HCT116 (cell line): ENCODE measurements at regions not wholly inside any gene's neighbourhood (a gene's known extent, or its start where the extent isn't known, plus 50 kb on each side); places are given as distances from the start of the nearest gene placed in this dataset.

ENCODE experiments used
- ATAC-seq: fragments of 200-7000 bp; cut with Tn5 transposase; 2 replicates; pipeline ENCODE4 v1.9.1; 2020; ENCODE audit warnings: mild to moderate bottlenecking, moderate library complexity
- BruUV-seq: library from RNA; stranded (reverse); fragments of 400-500 nt; replicated peaks from 2 replicates; lab custom pipeline; 2021; lab: Mats Ljungman, UMichigan
- CTCF ChIA-PET: fragments of 300-600 bp; sonication (Branson Sonifier 250); formaldehyde crosslinking; loops from one replicate; lab custom pipeline; 2021; ENCODE audit warnings: antibody characterized with exemption; lab: Charles Lee
- POLR2A ChIA-PET: fragments of 300-600, 350-600 bp; sonication (Branson Sonifier 250); formaldehyde crosslinking; loops from one replicate; lab custom pipeline; 2021; ENCODE audit warnings: antibody characterized with exemption; lab: Charles Lee
- RAD21 ChIA-PET, 2 experiments: fragments of 300-600 bp; sonication (Branson Sonifier 250); formaldehyde crosslinking; loops; one replicate each; lab custom pipeline; 2023; ENCODE audit warnings: low total read pairs in 2 of 2; ENCODE audit not compliant: uncharacterized antibody in 2 of 2, unreplicated experiment in 2 of 2, low non-redundant PET in 1 of 2; lab: Charles Lee
- DNase-seq: peaks from one replicate; pipeline ENCODE4 v3.0.0-alpha.2; 2010; ENCODE audit warnings: low read depth, low spot score
- H2AFZ ChIP-seq: fragments of 200-600 bp; shearing (Covaris generic), sonication (generic); 2 replicates; pipeline ENCODE4 v1.6.1; 2017; ENCODE audit warnings: low read depth, mixed run types, mixed read lengths, antibody characterized with exemption, low read length; ENCODE audit not compliant: poor library complexity, severe bottlenecking
- H3K27ac ChIP-seq: 2 replicates; pipeline ENCODE4 v1.5.1; 2012; ENCODE audit warnings: low read depth, low read length
- H3K27me3 ChIP-seq: fragments of 200-600 bp; sonication (generic); 2 replicates; pipeline ENCODE4 v1.6.1; 2016; ENCODE audit warnings: mixed run types, low read length, mixed read lengths; ENCODE audit not compliant: insufficient read depth
- H3K36me3 ChIP-seq, 2 experiments: fragments of 200-500 bp in 1 of 2; fragments of 200-600 bp in 1 of 2; sonication (Bioruptor generic) in 1 of 2; sonication (generic) in 1 of 2; 2 replicates each; pipeline versions ENCODE4 v1.5.1 to v1.6.1; 2014 to 2016; ENCODE audit warnings: low read length in 2 of 2, inconsistent platforms in 1 of 2, mixed read lengths in 1 of 2, mixed run types in 1 of 2; ENCODE audit not compliant: insufficient read depth in 2 of 2, control insufficient read depth in 1 of 2
- H3K4me1 ChIP-seq, 2 experiments: fragments of 200-600 bp in 1 of 2; sonication (generic) in 1 of 2; 2 replicates each; pipeline versions ENCODE4 v1.5.1 to v1.6.1; 2012 to 2017; ENCODE audit warnings: low read length in 2 of 2, inconsistent platforms in 1 of 2, mild to moderate bottlenecking in 1 of 2, mixed read lengths in 1 of 2, mixed run types in 1 of 2, moderate library complexity in 1 of 2; ENCODE audit not compliant: insufficient read depth in 2 of 2, control insufficient read depth in 1 of 2
- H3K4me2 ChIP-seq: fragments of 200-600 bp; sonication (generic); 2 replicates; pipeline ENCODE4 v1.6.1; 2017; ENCODE audit warnings: mixed run types, low read length, mixed read lengths
- H3K4me3 ChIP-seq, 2 experiments: fragments of 200-600 bp in 1 of 2; sonication (generic) in 1 of 2; replicated peaks in 1 of 2; 2 replicates each; pipeline ENCODE4 v1.5.1; 2011 to 2016; ENCODE audit warnings: low read length in 2 of 2, control low read depth in 1 of 2, low read depth in 1 of 2, mild to moderate bottlenecking in 1 of 2, mixed read lengths in 1 of 2, mixed run types in 1 of 2
- H3K79me2 ChIP-seq: fragments of 200-600 bp; sonication (generic); 2 replicates; pipeline ENCODE4 v1.6.1; 2017; ENCODE audit warnings: mild to moderate bottlenecking, mixed run types, low read length, moderate library complexity, mixed read lengths; ENCODE audit not compliant: insufficient read depth
- H3K9ac ChIP-seq: fragments of 200-600 bp; sonication (generic); 2 replicates; pipeline ENCODE4 v1.6.1; 2016; ENCODE audit warnings: low read length, mixed read lengths
- H3K9me2 ChIP-seq: fragments of 200-600 bp; sonication (generic), shearing (Covaris generic); 2 replicates; pipeline ENCODE4 v1.6.1; 2017; ENCODE audit warnings: mixed run types, mild to moderate bottlenecking, moderate library complexity; ENCODE audit not compliant: insufficient read depth
- H3K9me3 ChIP-seq, 2 experiments: fragments of 200-500 bp in 1 of 2; fragments of 200-600 bp in 1 of 2; sonication (Bioruptor generic) in 1 of 2; sonication (generic) in 1 of 2; 2 replicates each; pipeline ENCODE4 v1.6.1; 2014 to 2017; ENCODE audit warnings: low read length in 2 of 2, mixed read lengths in 2 of 2, inconsistent platforms in 1 of 2, low read depth in 1 of 2, mild to moderate bottlenecking in 1 of 2, mixed run types in 1 of 2, moderate library complexity in 1 of 2; ENCODE audit not compliant: control insufficient read depth in 1 of 2, insufficient read depth in 1 of 2
- H4K20me1 ChIP-seq: fragments of 200-600 bp; sonication (generic), shearing (Covaris generic); 2 replicates; pipeline ENCODE4 v1.6.1; 2017; ENCODE audit warnings: mixed run types, mild to moderate bottlenecking, moderate library complexity; ENCODE audit not compliant: insufficient read depth
- ATF3 ChIP-seq: IDR thresholded peaks from 2 replicates; pipeline ENCODE4 v1.6.1; 2012
- CBX3 ChIP-seq: IDR thresholded peaks from 2 replicates; pipeline ENCODE4 v1.6.1; 2012; ENCODE audit warnings: low read depth
- EGR1 ChIP-seq: IDR thresholded peaks from 2 replicates; pipeline ENCODE4 v1.6.1; 2012; ENCODE audit warnings: low read depth
- ELF1 ChIP-seq: IDR thresholded peaks from 2 replicates; pipeline ENCODE4 v1.6.1; 2012; ENCODE audit warnings: low read depth, borderline replicate concordance
- EZH2 ChIP-seq: fragments of 200-600 bp; sonication (generic); IDR thresholded peaks from 2 replicates; pipeline ENCODE4 v1.6.1; 2017; ENCODE audit warnings: antibody characterized with exemption, mixed run types
- FOSL1 ChIP-seq: IDR thresholded peaks from 2 replicates; pipeline ENCODE4 v1.6.1; 2012; ENCODE audit warnings: low read depth
- JUND ChIP-seq: IDR thresholded peaks from 2 replicates; pipeline ENCODE4 v1.6.1; 2012
- POLR2A ChIP-seq: IDR thresholded peaks from 2 replicates; pipeline ENCODE4 v1.7.0; 2011; ENCODE audit warnings: borderline replicate concordance; ENCODE audit not compliant: insufficient read depth, insufficient read length; ENCODE audit errors: extremely low read depth
- REST ChIP-seq: IDR thresholded peaks from 2 replicates; pipeline ENCODE4 v1.6.1; 2012; ENCODE audit warnings: low read depth
- SIN3A ChIP-seq: IDR thresholded peaks from 2 replicates; pipeline ENCODE4 v1.6.1; 2012; ENCODE audit warnings: low read depth
- SRF ChIP-seq: IDR thresholded peaks from 2 replicates; pipeline ENCODE4 v1.6.1; 2012; ENCODE audit warnings: low read depth
- intact Hi-C: fragments of 100-400 bp; cut with micrococcal nuclease; formaldehyde crosslinking; loops from 2 replicates; pipeline ENCODE4 v1.10.0; 2022
- TF ChIP-seq, protein P1 (sequence below): IDR thresholded peaks from 2 replicates; pipeline ENCODE4 v1.6.1; 2011; ENCODE audit warnings: mild to moderate bottlenecking, low read length, moderate library complexity; ENCODE audit not compliant: insufficient replicate concordance; ENCODE audit errors: extremely low read depth

- H4K20me1 ChIP-seq: no peaks in the 10 kb centered on the region
- TF ChIP-seq ATF3 (no peak), FOSL1 (no peak), POLR2A (no peak), CBX3 (no peak), SIN3A (no peak), EZH2 (no peak)
- TF ChIP-seq, protein P1, sequence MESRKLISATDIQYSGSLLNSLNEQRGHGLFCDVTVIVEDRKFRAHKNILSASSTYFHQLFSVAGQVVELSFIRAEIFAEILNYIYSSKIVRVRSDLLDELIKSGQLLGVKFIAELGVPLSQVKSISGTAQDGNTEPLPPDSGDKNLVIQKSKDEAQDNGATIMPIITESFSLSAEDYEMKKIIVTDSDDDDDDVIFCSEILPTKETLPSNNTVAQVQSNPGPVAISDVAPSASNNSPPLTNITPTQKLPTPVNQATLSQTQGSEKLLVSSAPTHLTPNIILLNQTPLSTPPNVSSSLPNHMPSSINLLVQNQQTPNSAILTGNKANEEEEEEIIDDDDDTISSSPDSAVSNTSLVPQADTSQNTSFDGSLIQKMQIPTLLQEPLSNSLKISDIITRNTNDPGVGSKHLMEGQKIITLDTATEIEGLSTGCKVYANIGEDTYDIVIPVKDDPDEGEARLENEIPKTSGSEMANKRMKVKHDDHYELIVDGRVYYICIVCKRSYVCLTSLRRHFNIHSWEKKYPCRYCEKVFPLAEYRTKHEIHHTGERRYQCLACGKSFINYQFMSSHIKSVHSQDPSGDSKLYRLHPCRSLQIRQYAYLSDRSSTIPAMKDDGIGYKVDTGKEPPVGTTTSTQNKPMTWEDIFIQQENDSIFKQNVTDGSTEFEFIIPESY: no peak
- TF ChIP-seq, all 23 proteins: peak for 0
- CTCF ChIA-PET: no interaction called here
- Histone ChIP-seq H2AFZ (no peak overlapping the region), H3K36me3 (no peaks in the 10 kb centered on the region), H3K9me3 (no peaks in the 10 kb centered on the region), H3K9ac (no peak overlapping the region), H3K4me3 (no peak overlapping the region), H3K79me2 (no peaks in the 10 kb centered on the region), H3K27me3 (no peaks in the 10 kb centered on the region), H3K4me2 (no peak overlapping the region), H3K4me1 (peaks cover 0 to 11% of the 10 kb centered on the region in 2 experiments; a peak in 2 of 4 replicates), H3K27ac (no peak overlapping the region), H3K9me2 (no peaks in the 10 kb centered on the region)
- RAD21 ChIA-PET: no interaction called here
- intact Hi-C loops: no loop called here
- POLR2A ChIA-PET: no interaction called here
- no peak for DNase-seq
- BruUV-seq: no TSS peak
- no peak for ATAC-seq
Measured at GRCh38 chr2:173578404-173579107, 223.9 kb downstream of the CDCA7 start.

- POLR2A ChIA-PET: no interaction called here
- no peaks in the 10 kb centered on the region for H4K20me1 ChIP-seq
- no peaks in the 10 kb centered on the region for H3K27me3 ChIP-seq
- no peaks in the 10 kb centered on the region for H3K36me3 ChIP-seq
- DNase-seq: no peak
- H3K9me3 ChIP-seq: no peaks in the 10 kb centered on the region
- no peak for ATAC-seq
- no peaks in the 10 kb centered on the region for H3K4me1 ChIP-seq
- no peak overlapping the region for H3K9ac ChIP-seq
- no peaks in the 10 kb centered on the region for H3K79me2 ChIP-seq
- no peak overlapping the region for H3K4me2 ChIP-seq
- H3K27ac ChIP-seq: no peak overlapping the region
- H3K4me3 ChIP-seq: no peak overlapping the region
- no TSS peak for BruUV-seq
- no peak overlapping the region for H2AFZ ChIP-seq
- RAD21 ChIA-PET: no interaction called here
- intact Hi-C loops: no loop called here
- TF ChIP-seq FOSL1: no peak
- no peak for TF ChIP-seq CBX3
- TF ChIP-seq SRF: no peak
- TF ChIP-seq ELF1: no peak
- no peak for TF ChIP-seq JUND
- no peak for TF ChIP-seq POLR2A
- no peak for TF ChIP-seq EGR1
- TF ChIP-seq REST: no peak
- TF ChIP-seq, all 23 proteins: peak for 0
- no peaks in the 10 kb centered on the region for H3K9me2 ChIP-seq
- CTCF ChIA-PET: no interaction called here
Measured at GRCh38 chr2:173580351-173580750, 225.7 kb downstream of the CDCA7 start.
